ENCODE measurements at regions not wholly inside any gene's neighbourhood (a gene's known extent, or its start where the extent isn't known, plus 50 kb on each side); places are given as distances from the start of the nearest gene placed in this dataset.

GRCh38 chr1:55714230-55714629 lies 499.1 kb upstream of the USP24 start:
- no peak for DNase-seq (ENCODE audit: low spot score)

- DNase-seq (ENCODE audit: low spot score) = no peak
These were observed 498.4 kb upstream of the USP24 start for GRCh38 chr1:55713516-55713915.

GRCh38 chr1:55712148-55712547 lies 497.0 kb upstream of the USP24 start:
- DNase-seq (ENCODE audit: low spot score) = no peak

- no peak for DNase-seq (ENCODE audit: low spot score)
These were observed 493.6 kb upstream of the USP24 start for GRCh38 chr1:55708781-55709180.

- no peak for DNase-seq (ENCODE audit: low spot score)
These were observed 492.7 kb upstream of the USP24 start for GRCh38 chr1:55707846-55708245.

DNA sequence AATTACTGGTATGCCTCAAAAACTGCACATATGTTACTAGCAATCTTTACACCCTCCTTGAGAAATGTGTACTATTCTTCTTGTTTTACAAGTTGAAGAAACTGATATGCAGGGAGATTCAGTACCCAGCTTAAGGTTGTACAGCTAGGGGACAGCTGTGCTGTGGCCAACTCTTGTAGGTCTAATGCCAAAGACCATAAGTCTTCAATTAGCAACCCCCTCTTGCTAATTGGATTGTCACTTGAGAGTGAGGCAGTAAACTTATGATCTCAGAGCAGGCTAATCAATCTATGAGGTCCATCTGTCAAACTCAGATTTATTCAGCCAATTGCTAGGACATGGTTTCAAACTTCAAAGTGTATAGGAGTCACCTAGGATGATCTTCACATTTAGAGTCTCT lies 492.0 kb upstream of the USP24 start:
- DNase-seq (ENCODE audit: low spot score) = no peak

- DNase-seq (ENCODE audit: low spot score) = no peak
These were observed 491.2 kb upstream of the USP24 start for GRCh38 chr1:55706397-55706796.

DNA sequence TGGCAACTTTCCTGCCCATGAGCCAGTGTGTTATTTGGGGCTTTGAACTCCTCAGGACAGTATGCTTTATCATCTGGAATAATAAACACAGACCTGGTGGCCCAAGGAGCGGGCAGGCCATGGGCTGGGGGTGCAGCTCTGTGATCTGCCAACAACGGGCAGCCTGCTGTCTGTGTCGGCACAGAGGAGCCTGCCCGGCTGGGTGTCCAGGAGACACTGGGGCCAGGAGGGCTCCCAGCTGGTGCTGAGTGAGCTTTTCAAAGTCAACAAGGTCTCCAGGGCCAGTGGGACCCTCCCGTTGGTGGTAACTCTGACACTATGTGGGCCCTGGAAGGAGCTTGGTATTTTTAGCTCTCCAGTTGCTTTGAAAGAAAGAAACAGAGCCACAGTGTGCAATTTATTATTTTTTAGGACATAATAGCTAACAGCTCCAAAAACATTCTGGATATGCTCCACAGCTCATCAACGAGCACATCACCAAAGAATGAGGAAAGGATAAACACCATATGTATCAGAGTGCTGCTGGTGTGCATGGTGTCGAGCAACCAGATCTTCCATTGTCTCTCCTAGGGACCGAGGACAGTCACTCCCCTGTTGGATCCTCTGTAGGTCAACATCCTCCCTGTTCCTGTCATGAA lies 488.7 kb upstream of the USP24 start:
- no peak for DNase-seq (ENCODE audit: low spot score)

GRCh38 chr1:55702064-55702463 lies 486.9 kb upstream of the USP24 start:
- peak; percentile 1 for DNase-seq (ENCODE audit: low spot score)

GRCh38 chr1:55700359-55701130 lies 485.4 kb upstream of the USP24 start:
- no peak for DNase-seq (ENCODE audit: low spot score)

- no peak for DNase-seq (ENCODE audit: low spot score)
These were observed 484.1 kb upstream of the USP24 start for GRCh38 chr1:55699228-55699627.

GRCh38 chr1:55697997-55698535 lies 482.9 kb upstream of the USP24 start:
- no peak for DNase-seq (ENCODE audit: low spot score)

DNA sequence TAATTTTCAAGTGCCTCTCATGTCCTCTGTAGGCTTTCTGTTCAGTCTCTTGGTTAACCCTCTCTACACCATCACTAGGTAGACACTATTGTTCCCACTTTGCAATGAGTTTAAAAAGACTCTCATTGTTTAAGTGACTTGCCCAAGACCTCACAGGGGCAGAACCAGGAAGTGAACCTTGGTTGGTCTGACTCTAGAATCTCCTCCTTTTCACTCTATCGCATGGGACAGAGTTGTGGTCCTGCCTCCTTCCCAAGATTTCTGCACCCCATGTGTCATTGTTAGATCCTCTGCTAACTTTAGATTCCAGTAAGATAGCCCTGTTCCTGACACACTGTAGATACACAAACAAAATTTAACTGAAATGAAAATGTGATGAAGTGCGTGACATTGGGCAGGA lies 481.7 kb upstream of the USP24 start:
- no peak for DNase-seq (ENCODE audit: low spot score)

DNA sequence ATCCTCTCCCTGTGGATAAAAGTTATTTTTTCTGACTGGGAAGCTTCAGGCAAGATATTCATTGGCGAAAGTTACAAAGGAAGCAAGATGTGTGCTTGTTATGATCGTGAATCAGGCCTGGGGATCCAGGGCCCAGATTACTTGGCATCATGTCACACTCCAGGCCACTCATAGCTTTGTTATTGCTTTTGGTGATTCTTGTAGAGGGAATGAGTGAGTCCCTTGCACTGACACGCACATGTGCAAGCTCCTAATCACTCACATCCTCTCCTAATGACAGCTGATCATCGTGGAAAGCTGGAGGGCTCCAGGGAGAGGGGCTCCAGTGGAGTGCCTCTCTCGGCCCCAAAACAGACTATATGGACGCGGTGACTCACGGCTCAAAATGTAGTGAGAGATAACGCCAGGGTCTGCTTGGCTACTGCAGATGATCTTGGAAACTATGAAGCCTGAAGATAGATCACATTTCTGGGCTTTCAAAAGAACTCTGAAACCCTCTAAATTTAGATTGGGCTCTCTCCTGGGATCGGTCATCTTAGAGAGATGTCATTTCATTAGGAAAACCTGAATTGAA lies 481.1 kb upstream of the USP24 start:
- no peak for DNase-seq (ENCODE audit: low spot score)

DNA sequence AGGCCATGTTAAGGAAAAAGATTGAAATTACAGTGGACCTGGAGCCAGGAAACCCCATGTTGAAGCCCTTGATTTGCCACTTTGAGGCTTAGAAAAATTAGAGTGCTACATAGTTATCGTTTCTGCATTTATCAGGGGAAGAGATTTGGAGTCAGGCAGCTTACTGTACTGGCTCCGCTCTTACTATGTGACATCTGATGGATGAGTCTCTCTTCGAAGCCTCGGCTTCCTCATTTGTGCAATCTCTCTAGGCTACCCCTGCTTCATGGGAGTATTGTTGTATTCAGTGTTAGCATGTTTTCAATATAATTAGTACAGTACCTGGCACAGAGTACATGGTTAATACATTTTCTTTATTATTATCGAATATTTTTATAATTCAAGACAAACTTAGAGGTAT lies 480.4 kb upstream of the USP24 start:
- DNase-seq (ENCODE audit: low spot score) = no peak

- no peak for DNase-seq (ENCODE audit: low spot score)
These were observed 480.0 kb upstream of the USP24 start for GRCh38 chr1:55695151-55695550.

DNA sequence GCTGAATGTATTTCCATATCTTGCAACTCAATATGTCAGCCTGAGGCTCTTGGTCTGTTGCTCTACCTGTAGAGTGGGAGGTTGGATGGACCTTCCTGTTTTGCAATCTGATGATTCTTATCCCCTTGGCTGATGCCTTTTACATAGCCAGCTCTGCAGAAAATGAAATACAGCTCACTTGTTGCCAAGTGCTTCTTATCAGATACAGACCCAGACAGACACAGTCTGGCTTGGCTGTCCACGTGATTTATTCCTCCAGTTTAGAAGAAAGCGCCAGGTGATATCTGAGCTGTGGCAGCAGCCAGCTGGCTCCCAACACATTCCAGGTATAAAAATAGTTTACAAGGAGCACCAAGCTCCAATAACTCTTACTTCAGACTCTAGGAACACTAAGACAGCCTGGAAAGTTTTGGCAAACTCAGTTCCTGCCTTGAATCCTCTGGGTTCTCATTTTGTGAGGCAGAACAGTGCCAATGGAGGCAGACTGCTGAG lies 479.2 kb upstream of the USP24 start:
- no peak for DNase-seq (ENCODE audit: low spot score)

GRCh38 chr1:55692726-55693125 lies 477.6 kb upstream of the USP24 start:
- DNase-seq (ENCODE audit: low spot score) = no peak

- no peak for DNase-seq (ENCODE audit: low spot score)
These were observed 475.2 kb upstream of the USP24 start for GRCh38 chr1:55690366-55690765.

- DNase-seq (ENCODE audit: low spot score) = no peak
These were observed 474.6 kb upstream of the USP24 start for GRCh38 chr1:55689800-55690199.

- no peak for DNase-seq (ENCODE audit: low spot score)
These were observed 470.4 kb upstream of the USP24 start for GRCh38 chr1:55685560-55685959.

GRCh38 chr1:55684131-55684650 lies 469.0 kb upstream of the USP24 start:
- DNase-seq (ENCODE audit: low spot score) = no peak

GRCh38 chr1:55682198-55682597 lies 467.0 kb upstream of the USP24 start:
- no peak for DNase-seq (ENCODE audit: low spot score)

All from activated CD4-positive, alpha-beta T cell treated with anti-CD3 and anti-CD28 coated beads, Interleukin-2, Interleukin-4, amounts not matched to agents 100 ng/mL and 50 ng/mL, durations not matched to agents 16 hours and 8 hours (primary cell).